GM23338 (cell line): ENCODE measurements at regions not wholly inside any gene's neighbourhood (a gene's known extent, or its start where the extent isn't known, plus 50 kb on each side); places are given as distances from the start of the nearest gene placed in this dataset.

ENCODE experiments used
- ATAC-seq: fragments of 200-7000 bp; cut with Tn5 transposase; 3 replicates; pipeline ENCODE4 v1.9.1; 2020
- DNase-seq: peaks from one replicate; pipeline ENCODE4 v3.0.0-alpha.2; 2015; ENCODE audit warnings: low spot score
- H2AFZ ChIP-seq: fragments of 200-600 bp; sonication (generic); 2 replicates; pipeline ENCODE4 v1.8.0; 2016; ENCODE audit warnings: antibody characterized with exemption, mild to moderate bottlenecking, moderate library complexity
- H3F3A ChIP-seq: fragments of 200-600 bp; sonication (generic); replicated peaks from 2 replicates; pipeline ENCODE4 v1.8.0; 2017; ENCODE audit warnings: antibody characterized with exemption, mixed run types, low read depth
- H3K27ac ChIP-seq: fragments of 200-600 bp; sonication (generic); 2 replicates; pipeline ENCODE4 v1.6.1; 2016; ENCODE audit warnings: low read depth
- H3K27me3 ChIP-seq: fragments of 200-600 bp; sonication (generic); 2 replicates; pipeline ENCODE4 v1.8.0; 2016; ENCODE audit warnings: mild to moderate bottlenecking, mixed run types, moderate library complexity; ENCODE audit not compliant: insufficient read depth
- H3K36me3 ChIP-seq: fragments of 200-600 bp; sonication (generic); 2 replicates; pipeline ENCODE4 v1.8.0; 2016; ENCODE audit warnings: mild to moderate bottlenecking; ENCODE audit not compliant: insufficient read depth
- H3K4me1 ChIP-seq: fragments of 200-600 bp; sonication (generic); 2 replicates; pipeline ENCODE4 v1.8.0; 2016; ENCODE audit warnings: mild to moderate bottlenecking, moderate library complexity; ENCODE audit not compliant: insufficient read depth
- H3K4me2 ChIP-seq: fragments of 200-600 bp; sonication (generic); 2 replicates; pipeline ENCODE4 v1.7.1; 2017; ENCODE audit warnings: mixed run types
- H3K4me3 ChIP-seq: fragments of 200-600 bp; sonication (generic); 2 replicates; pipeline ENCODE4 v1.6.1; 2016; ENCODE audit warnings: mixed run types
- H3K79me2 ChIP-seq: fragments of 200-600 bp; sonication (generic); replicated peaks from 2 replicates; pipeline ENCODE4 v1.8.0; 2017; ENCODE audit warnings: mild to moderate bottlenecking; ENCODE audit not compliant: insufficient read depth
- H3K9me2 ChIP-seq: fragments of 200-600 bp; sonication (generic); 2 replicates; pipeline ENCODE4 v1.8.0; 2017; ENCODE audit not compliant: insufficient read depth
- H4K20me1 ChIP-seq: fragments of 200-600 bp; sonication (generic); replicated peaks from 2 replicates; pipeline ENCODE4 v1.8.0; 2017; ENCODE audit warnings: mild to moderate bottlenecking; ENCODE audit not compliant: insufficient read depth
- H3K27ac Mint-ChIP-seq: 2 replicates; pipeline ENCODE4 v1.8.0; 2020; ENCODE audit warnings: inconsistent platforms, mild to moderate bottlenecking, moderate library complexity, mixed read lengths
- H3K27me3 Mint-ChIP-seq: 3 replicates; pipeline ENCODE4 v1.8.0; 2022; ENCODE audit warnings: low read depth, mild to moderate bottlenecking, moderate library complexity, mixed read lengths, inconsistent platforms; ENCODE audit not compliant: insufficient read depth, poor library complexity
- H3K36me3 Mint-ChIP-seq: 3 replicates; pipeline ENCODE4 v1.8.0; 2021; ENCODE audit warnings: low read depth, mild to moderate bottlenecking, inconsistent platforms, moderate library complexity, mixed read lengths
- H3K4me1 Mint-ChIP-seq: 3 replicates; pipeline ENCODE4 v1.8.0; 2020; ENCODE audit warnings: mild to moderate bottlenecking, inconsistent platforms, mixed read lengths
- H3K4me3 Mint-ChIP-seq: 3 replicates; pipeline ENCODE4 v1.8.0; 2021; ENCODE audit warnings: moderate library complexity, mild to moderate bottlenecking, inconsistent platforms, mixed read lengths
- H3K9me3 Mint-ChIP-seq: 3 replicates; pipeline ENCODE4 v1.8.0; 2020; ENCODE audit warnings: moderate library complexity, mild to moderate bottlenecking, inconsistent platforms, mixed read lengths
- EZH2phosphoT487 ChIP-seq: fragments of 200-600 bp; sonication (generic); IDR thresholded peaks from one replicate; pipeline ENCODE4 v1.8.1; 2018; ENCODE audit warnings: antibody characterized with exemption; ENCODE audit not compliant: unreplicated experiment
- NANOG ChIP-seq: IDR thresholded peaks from 2 replicates; pipeline ENCODE4 v1.6.1; 2016; ENCODE audit warnings: antibody characterized with exemption, borderline replicate concordance
- POLR2AphosphoS5 ChIP-seq: IDR thresholded peaks from 2 replicates; pipeline ENCODE4 v1.6.1; 2016; ENCODE audit warnings: antibody characterized with exemption, low read depth
- STAT1 ChIP-seq: IDR thresholded peaks from one replicate; pipeline ENCODE4 v1.6.1; 2016; ENCODE audit warnings: antibody characterized with exemption; ENCODE audit not compliant: unreplicated experiment
- ZNF114 ChIP-seq: fragments of 250-450 bp; sonication (Bioruptor Pico); IDR thresholded peaks from 2 replicates; pipeline ENCODE4 v1.5.0; 2020; ENCODE audit warnings: mild to moderate bottlenecking, moderate library complexity
- TF ChIP-seq, protein P1 (sequence below): fragments of 250-450 bp; sonication (Bioruptor Pico); IDR thresholded peaks from 2 replicates; pipeline ENCODE4 v1.5.0; 2020; ENCODE audit warnings: mild to moderate bottlenecking, moderate library complexity
- TF ChIP-seq, protein P2 (sequence below): IDR thresholded peaks from 2 replicates; pipeline ENCODE4 v1.6.1; 2016; ENCODE audit warnings: antibody characterized with exemption
- TF ChIP-seq, protein P3 (sequence below), 2 experiments: fragments of 200-600 bp in 1 of 2; sonication (generic) in 1 of 2; conservative IDR thresholded peaks; 2 replicates each; pipeline versions ENCODE4 v1.5.1 to v1.6.1; 2016 to 2017; ENCODE audit warnings: antibody characterized with exemption in 2 of 2, low read depth in 2 of 2, mild to moderate bottlenecking in 2 of 2, moderate library complexity in 1 of 2
- TF ChIP-seq, protein P4 (sequence below): IDR thresholded peaks from one replicate; pipeline ENCODE4 v1.6.1; 2018; ENCODE audit warnings: antibody characterized with exemption; ENCODE audit not compliant: unreplicated experiment

DNA sequence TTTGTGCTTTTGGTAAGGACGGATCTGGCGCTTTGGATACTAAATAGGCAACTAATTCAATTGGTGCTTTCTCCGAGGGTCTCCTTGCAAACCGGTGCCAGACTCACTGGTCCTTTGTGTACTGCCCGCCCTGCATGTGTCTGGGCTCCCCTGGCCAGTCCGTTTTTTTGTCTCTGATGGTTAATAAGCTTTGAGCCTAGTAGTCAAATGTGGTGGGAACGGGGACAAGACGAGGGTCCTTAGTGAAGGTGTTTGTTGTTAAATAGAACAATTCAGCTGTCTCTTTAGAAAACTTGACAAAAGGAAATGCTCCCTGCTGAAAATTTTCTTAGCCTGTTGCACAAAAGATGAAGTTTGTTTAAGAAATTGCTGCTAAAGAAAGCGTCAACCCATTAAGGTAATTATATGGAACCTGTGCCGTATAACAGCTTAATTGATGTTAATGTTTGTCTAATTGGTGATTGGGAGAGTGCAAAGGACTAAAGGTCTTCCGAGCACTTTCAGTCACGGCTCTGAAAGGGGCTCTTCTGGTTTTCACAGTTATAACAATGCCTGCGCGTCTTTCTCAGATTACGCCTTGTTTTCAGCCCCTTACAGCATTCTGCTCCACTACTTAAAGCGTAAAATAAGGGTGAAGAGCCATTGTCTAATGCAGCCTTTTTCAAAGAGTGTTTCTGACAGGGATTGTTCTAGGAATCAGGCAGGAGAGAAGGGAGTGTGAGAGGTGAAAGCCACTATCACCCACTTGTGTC lies 537.4 kb downstream of the PRKD1 start (continued):
- TF ChIP-seq, protein P1, sequence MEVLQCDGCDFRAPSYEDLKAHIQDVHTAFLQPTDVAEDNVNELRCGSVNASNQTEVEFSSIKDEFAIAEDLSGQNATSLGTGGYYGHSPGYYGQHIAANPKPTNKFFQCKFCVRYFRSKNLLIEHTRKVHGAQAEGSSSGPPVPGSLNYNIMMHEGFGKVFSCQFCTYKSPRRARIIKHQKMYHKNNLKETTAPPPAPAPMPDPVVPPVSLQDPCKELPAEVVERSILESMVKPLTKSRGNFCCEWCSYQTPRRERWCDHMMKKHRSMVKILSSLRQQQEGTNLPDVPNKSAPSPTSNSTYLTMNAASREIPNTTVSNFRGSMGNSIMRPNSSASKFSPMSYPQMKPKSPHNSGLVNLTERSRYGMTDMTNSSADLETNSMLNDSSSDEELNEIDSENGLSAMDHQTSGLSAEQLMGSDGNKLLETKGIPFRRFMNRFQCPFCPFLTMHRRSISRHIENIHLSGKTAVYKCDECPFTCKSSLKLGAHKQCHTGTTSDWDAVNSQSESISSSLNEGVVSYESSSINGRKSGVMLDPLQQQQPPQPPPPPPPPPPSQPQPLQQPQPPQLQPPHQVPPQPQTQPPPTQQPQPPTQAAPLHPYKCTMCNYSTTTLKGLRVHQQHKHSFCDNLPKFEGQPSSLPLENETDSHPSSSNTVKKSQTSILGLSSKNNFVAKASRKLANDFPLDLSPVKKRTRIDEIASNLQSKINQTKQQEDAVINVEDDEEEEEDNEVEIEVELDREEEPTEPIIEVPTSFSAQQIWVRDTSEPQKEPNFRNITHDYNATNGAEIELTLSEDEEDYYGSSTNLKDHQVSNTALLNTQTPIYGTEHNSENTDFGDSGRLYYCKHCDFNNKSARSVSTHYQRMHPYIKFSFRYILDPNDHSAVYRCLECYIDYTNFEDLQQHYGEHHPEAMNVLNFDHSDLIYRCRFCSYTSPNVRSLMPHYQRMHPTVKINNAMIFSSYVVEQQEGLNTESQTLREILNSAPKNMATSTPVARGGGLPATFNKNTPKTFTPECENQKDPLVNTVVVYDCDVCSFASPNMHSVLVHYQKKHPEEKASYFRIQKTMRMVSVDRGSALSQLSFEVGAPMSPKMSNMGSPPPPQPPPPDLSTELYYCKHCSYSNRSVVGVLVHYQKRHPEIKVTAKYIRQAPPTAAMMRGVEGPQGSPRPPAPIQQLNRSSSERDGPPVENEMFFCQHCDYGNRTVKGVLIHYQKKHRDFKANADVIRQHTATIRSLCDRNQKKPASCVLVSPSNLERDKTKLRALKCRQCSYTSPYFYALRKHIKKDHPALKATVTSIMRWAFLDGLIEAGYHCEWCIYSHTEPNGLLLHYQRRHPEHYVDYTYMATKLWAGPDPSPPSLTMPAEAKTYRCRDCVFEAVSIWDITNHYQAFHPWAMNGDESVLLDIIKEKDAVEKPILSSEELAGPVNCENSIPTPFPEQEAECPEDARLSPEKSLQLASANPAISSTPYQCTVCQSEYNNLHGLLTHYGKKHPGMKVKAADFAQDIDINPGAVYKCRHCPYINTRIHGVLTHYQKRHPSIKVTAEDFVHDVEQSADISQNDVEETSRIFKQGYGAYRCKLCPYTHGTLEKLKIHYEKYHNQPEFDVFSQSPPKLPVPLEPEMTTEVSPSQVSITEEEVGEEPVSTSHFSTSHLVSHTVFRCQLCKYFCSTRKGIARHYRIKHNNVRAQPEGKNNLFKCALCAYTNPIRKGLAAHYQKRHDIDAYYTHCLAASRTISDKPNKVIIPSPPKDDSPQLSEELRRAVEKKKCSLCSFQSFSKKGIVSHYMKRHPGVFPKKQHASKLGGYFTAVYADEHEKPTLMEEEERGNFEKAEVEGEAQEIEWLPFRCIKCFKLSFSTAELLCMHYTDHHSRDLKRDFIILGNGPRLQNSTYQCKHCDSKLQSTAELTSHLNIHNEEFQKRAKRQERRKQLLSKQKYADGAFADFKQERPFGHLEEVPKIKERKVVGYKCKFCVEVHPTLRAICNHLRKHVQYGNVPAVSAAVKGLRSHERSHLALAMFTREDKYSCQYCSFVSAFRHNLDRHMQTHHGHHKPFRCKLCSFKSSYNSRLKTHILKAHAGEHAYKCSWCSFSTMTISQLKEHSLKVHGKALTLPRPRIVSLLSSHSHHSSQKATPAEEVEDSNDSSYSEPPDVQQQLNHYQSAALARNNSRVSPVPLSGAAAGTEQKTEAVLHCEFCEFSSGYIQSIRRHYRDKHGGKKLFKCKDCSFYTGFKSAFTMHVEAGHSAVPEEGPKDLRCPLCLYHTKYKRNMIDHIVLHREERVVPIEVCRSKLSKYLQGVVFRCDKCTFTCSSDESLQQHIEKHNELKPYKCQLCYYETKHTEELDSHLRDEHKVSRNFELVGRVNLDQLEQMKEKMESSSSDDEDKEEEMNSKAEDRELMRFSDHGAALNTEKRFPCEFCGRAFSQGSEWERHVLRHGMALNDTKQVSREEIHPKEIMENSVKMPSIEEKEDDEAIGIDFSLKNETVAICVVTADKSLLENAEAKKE, result no peak
- TF ChIP-seq, protein P2, sequence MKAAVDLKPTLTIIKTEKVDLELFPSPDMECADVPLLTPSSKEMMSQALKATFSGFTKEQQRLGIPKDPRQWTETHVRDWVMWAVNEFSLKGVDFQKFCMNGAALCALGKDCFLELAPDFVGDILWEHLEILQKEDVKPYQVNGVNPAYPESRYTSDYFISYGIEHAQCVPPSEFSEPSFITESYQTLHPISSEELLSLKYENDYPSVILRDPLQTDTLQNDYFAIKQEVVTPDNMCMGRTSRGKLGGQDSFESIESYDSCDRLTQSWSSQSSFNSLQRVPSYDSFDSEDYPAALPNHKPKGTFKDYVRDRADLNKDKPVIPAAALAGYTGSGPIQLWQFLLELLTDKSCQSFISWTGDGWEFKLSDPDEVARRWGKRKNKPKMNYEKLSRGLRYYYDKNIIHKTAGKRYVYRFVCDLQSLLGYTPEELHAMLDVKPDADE, result no peak

DNA sequence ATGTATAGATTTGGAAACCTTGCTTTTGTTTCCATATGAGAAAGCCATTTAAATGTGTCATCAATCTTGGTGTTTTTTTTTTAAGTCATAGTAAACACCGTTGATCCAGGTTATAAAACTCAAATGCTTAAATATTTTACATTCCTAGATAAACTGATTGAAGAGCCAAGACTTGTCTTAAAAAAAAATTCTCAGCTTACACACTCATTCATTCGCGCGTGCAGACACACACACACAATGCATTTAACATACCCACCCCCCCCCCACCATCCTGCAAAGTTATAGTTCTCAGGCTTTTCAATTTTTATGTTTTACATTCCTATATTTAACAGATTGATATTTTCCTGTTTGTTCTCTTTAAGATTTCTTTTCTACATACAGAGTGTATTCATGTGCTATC lies 536.4 kb downstream of the PRKD1 start:
- H3K4me1 ChIP-seq, result no peaks in the 10 kb centered on the region
- Mint-ChIP-seq H3K27me3 (no peaks in the 10 kb centered on the region), H3K4me1 (peaks cover 12% of the 10 kb centered on the region), H3K27ac (no peak overlapping the region), H3K4me3 (no peak overlapping the region), H3K9me3 (no peaks in the 10 kb centered on the region), H3K36me3 (no peaks in the 10 kb centered on the region)
- H3K27ac ChIP-seq, result no peak overlapping the region
- no peaks in the 10 kb centered on the region for H3F3A ChIP-seq
- no peaks in the 10 kb centered on the region for H3K36me3 ChIP-seq
- H3K4me2 ChIP-seq, result no peak overlapping the region
- H2AFZ ChIP-seq, result no peak overlapping the region
- no peak overlapping the region for H3K4me3 ChIP-seq
- H3K79me2 ChIP-seq, result no peaks in the 10 kb centered on the region
- DNase-seq (no peak), ATAC-seq (no peak)
- no peaks in the 10 kb centered on the region for H3K9me2 ChIP-seq
- H4K20me1 ChIP-seq, result no peaks in the 10 kb centered on the region
- no peaks in the 10 kb centered on the region for H3K27me3 ChIP-seq
- TF ChIP-seq NANOG, result no peak
- TF ChIP-seq EZH2phosphoT487, result no peak
- no peak for TF ChIP-seq POLR2AphosphoS5
- no peak for TF ChIP-seq STAT1
- no peak for TF ChIP-seq ZNF114
- TF ChIP-seq, protein P3, sequence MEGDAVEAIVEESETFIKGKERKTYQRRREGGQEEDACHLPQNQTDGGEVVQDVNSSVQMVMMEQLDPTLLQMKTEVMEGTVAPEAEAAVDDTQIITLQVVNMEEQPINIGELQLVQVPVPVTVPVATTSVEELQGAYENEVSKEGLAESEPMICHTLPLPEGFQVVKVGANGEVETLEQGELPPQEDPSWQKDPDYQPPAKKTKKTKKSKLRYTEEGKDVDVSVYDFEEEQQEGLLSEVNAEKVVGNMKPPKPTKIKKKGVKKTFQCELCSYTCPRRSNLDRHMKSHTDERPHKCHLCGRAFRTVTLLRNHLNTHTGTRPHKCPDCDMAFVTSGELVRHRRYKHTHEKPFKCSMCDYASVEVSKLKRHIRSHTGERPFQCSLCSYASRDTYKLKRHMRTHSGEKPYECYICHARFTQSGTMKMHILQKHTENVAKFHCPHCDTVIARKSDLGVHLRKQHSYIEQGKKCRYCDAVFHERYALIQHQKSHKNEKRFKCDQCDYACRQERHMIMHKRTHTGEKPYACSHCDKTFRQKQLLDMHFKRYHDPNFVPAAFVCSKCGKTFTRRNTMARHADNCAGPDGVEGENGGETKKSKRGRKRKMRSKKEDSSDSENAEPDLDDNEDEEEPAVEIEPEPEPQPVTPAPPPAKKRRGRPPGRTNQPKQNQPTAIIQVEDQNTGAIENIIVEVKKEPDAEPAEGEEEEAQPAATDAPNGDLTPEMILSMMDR (conservative IDR thresholded peaks at IDR 0.05; ENCODE audit: low read depth in 2 of 2), result no peak
- TF ChIP-seq, protein P2, result no peak
- TF ChIP-seq, protein P4, sequence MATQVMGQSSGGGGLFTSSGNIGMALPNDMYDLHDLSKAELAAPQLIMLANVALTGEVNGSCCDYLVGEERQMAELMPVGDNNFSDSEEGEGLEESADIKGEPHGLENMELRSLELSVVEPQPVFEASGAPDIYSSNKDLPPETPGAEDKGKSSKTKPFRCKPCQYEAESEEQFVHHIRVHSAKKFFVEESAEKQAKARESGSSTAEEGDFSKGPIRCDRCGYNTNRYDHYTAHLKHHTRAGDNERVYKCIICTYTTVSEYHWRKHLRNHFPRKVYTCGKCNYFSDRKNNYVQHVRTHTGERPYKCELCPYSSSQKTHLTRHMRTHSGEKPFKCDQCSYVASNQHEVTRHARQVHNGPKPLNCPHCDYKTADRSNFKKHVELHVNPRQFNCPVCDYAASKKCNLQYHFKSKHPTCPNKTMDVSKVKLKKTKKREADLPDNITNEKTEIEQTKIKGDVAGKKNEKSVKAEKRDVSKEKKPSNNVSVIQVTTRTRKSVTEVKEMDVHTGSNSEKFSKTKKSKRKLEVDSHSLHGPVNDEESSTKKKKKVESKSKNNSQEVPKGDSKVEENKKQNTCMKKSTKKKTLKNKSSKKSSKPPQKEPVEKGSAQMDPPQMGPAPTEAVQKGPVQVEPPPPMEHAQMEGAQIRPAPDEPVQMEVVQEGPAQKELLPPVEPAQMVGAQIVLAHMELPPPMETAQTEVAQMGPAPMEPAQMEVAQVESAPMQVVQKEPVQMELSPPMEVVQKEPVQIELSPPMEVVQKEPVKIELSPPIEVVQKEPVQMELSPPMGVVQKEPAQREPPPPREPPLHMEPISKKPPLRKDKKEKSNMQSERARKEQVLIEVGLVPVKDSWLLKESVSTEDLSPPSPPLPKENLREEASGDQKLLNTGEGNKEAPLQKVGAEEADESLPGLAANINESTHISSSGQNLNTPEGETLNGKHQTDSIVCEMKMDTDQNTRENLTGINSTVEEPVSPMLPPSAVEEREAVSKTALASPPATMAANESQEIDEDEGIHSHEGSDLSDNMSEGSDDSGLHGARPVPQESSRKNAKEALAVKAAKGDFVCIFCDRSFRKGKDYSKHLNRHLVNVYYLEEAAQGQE, result no peak
